ENCODE measurements at regions not wholly inside any gene's neighbourhood (a gene's known extent, or its start where the extent isn't known, plus 50 kb on each side); places are given as distances from the start of the nearest gene placed in this dataset.
"Not testable (repeated sequence)": the region's sequence is repeated elsewhere in the genome, so short reads cannot be mapped to it uniquely, and the experiment has no call there.

- Histone ChIP-seq H3K27me3 (no peaks in the 10 kb centered on the region), H3K27ac (no peak overlapping the region), H3K4me1 (no peaks in the 10 kb centered on the region), H3K36me3 (no peaks in the 10 kb centered on the region), H3K9me3 (no peaks in the 10 kb centered on the region), H3K4me3 (replicated peaks in 1 of 3) (no peak overlapping the region)
- intact Hi-C loops (cut with DNase I) = no loop called here
- no peak for TF ChIP-seq CTCF (IDR thresholded peaks at IDR 0.05)
- no peak for TF ChIP-seq POLR2A (IDR thresholded peaks at IDR 0.05)
- DNase-seq = no peak
- WGBS, 2 donors = 93 to 97% methylated on average over 3 of the region's 3 CpGs
These were observed 80.2 kb downstream of the ATOH1 start for GRCh38 chr4:93908778-93909177.

GRCh38 chr4:93911671-93912070 lies 83.1 kb downstream of the ATOH1 start:
- Histone ChIP-seq H3K9me3 (no peaks in the 10 kb centered on the region), H3K4me3 (replicated peaks in 1 of 3) (no peak overlapping the region), H3K27ac (no peak overlapping the region), H3K27me3 (no peaks in the 10 kb centered on the region), H3K4me1 (no peaks in the 10 kb centered on the region), H3K36me3 (no peaks in the 10 kb centered on the region)
- no peak for DNase-seq
- intact Hi-C loops (cut with DNase I) = no loop called here
- WGBS, 2 donors = 94 to 96% methylated on average over 2 of the region's 2 CpGs
- TF ChIP-seq POLR2A (IDR thresholded peaks at IDR 0.05) (no peak), CTCF (IDR thresholded peaks at IDR 0.05) (no peak)

- H3K27ac ChIP-seq = no peak overlapping the region
- intact Hi-C loops (cut with DNase I) = no loop called here
- DNase-seq = no peak
- no peaks in the 10 kb centered on the region for H3K27me3 ChIP-seq
- no peaks in the 10 kb centered on the region for H3K4me1 ChIP-seq
- 81 to 84% methylated on average over 2 of the region's 2 CpGs for WGBS, 2 donors
- no peaks in the 10 kb centered on the region for H3K36me3 ChIP-seq
- H3K9me3 ChIP-seq = no peaks in the 10 kb centered on the region
- H3K4me3 ChIP-seq (replicated peaks in 1 of 3) = no peak overlapping the region
- no peak for TF ChIP-seq CTCF (IDR thresholded peaks at IDR 0.05)
- TF ChIP-seq POLR2A (IDR thresholded peaks at IDR 0.05) = no peak
These were observed 83.6 kb downstream of the ATOH1 start for GRCh38 chr4:93912146-93912545.

- H3K4me1 ChIP-seq = no peaks in the 10 kb centered on the region
- no peak for TF ChIP-seq CTCF (IDR thresholded peaks at IDR 0.05)
- TF ChIP-seq POLR2A (IDR thresholded peaks at IDR 0.05) = no peak
- no peaks in the 10 kb centered on the region for H3K27me3 ChIP-seq
- 84 to 85% methylated on average over 2 of the region's 2 CpGs for WGBS, 2 donors
- DNase-seq = no peak
- intact Hi-C loops (cut with DNase I) = no loop called here
- no peaks in the 10 kb centered on the region for H3K9me3 ChIP-seq
- no peak overlapping the region for H3K4me3 ChIP-seq (replicated peaks in 1 of 3)
- no peaks in the 10 kb centered on the region for H3K36me3 ChIP-seq
- no peak overlapping the region for H3K27ac ChIP-seq
These were observed 90.3 kb downstream of the ATOH1 start for GRCh38 chr4:93918856-93919255.

- DNase-seq; H3K4me1 ChIP-seq; H3K36me3 ChIP-seq; intact Hi-C loops (cut with DNase I); H3K27me3 ChIP-seq; H3K27ac ChIP-seq; H3K9me3 ChIP-seq; H3K4me3 ChIP-seq (replicated peaks in 1 of 3): not testable (repeated sequence)
- WGBS, 2 donors = 61 to 94% methylated on average over 2 of the region's 2 CpGs
These were observed 95.0 kb downstream of the ATOH1 start for GRCh38 chr4:93923570-93923969.

- Histone ChIP-seq H3K9me3 (no peaks in the 10 kb centered on the region), H3K4me1 (no peaks in the 10 kb centered on the region), H3K27me3 (no peaks in the 10 kb centered on the region), H3K27ac (no peak overlapping the region), H3K4me3 (replicated peaks in 1 of 3) (no peak overlapping the region), H3K36me3 (no peaks in the 10 kb centered on the region)
- intact Hi-C loops (cut with DNase I) = no loop called here
- TF ChIP-seq CTCF (IDR thresholded peaks at IDR 0.05) = no peak
- DNase-seq = no peak
These were observed 118.7 kb downstream of the ATOH1 start for GRCh38 chr4:93947286-93947685.

- H3K36me3 ChIP-seq; H3K27ac ChIP-seq; H3K9me3 ChIP-seq; H3K27me3 ChIP-seq; intact Hi-C loops (cut with DNase I); H3K4me3 ChIP-seq (replicated peaks in 1 of 3); H3K4me1 ChIP-seq; DNase-seq: not testable (repeated sequence)
- 66 to 88% methylated on average over 4 of the region's 4 CpGs for WGBS, 2 donors
These were observed 121.7 kb downstream of the ATOH1 start for GRCh38 chr4:93950239-93950638.

Measured in thyroid gland (tissue), 4 donors.